ENCODE measurements at regions not wholly inside any gene's neighbourhood (a gene's known extent, or its start where the extent isn't known, plus 50 kb on each side); places are given as distances from the start of the nearest gene placed in this dataset.
"Not testable (repeated sequence)": the region's sequence is repeated elsewhere in the genome, so short reads cannot be mapped to it uniquely, and the experiment has no call there.

DNA sequence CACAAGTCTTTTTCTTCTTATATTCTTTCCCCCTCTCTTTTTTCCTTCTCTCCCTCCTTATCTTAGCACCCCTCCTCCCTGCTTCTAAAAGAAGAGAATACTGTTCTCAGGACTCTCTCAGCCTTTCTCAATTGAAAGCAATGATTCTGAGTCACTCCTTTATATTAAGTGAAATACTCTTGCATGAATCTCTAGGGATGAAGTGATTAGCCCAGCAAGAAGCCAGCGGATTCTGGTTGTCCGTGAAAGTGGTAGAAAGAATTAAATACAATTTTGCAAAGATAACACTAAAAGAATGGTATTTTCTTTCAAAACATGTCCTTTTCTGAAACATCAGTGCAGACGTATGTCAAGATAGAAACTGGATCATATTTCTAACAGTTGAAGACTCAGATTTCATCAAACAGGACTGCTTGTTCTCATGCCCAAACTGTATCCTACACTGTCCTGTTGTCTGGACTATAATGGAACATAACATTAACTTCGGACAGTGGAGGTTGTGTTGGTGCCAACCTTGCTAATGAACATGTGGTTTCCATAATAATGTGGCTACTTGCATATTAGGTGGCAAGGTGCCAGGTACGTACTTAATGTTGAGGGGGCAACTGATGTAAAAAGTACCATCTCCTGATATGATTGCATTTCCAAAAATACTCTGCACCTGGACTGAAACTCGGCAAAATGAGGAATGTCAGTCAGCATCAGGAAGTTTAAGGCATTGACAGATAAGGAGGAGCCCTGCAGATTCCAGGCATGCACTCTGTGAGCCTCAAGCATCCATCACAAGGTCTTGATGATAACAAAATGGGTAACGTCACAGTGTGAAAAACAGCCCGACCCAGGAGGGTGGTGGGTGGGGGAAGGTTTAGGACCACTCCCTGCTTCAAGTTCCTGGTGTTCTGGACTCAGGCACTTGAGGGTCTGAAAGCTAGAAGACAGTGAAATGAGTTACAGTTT is 357.2 kb downstream of the DLEU7 start:
- no peaks in the 10 kb centered on the region for H3K9me3 ChIP-seq (ENCODE audit: control insufficient read depth in 3 of 3, low read length in 3 of 3)
- peak overlapping the region in 1 of 3 donors; percentile 5 for H3K9ac ChIP-seq (ENCODE audit: low read depth in 1 of 3, low read length in 3 of 3)
- no peaks in the 10 kb centered on the region for H3K27me3 ChIP-seq (ENCODE audit: control insufficient read depth in 3 of 3, insufficient read depth in 3 of 3, low read length in 3 of 3)
- H3K4me3 ChIP-seq (ENCODE audit: low read length in 3 of 3), result peak overlapping the region; percentile 24 to 42 (median 34)
- H3K4me1 ChIP-seq (ENCODE audit: control insufficient read depth in 3 of 3, insufficient read depth in 3 of 3, low read length in 3 of 3), result peaks cover 5 to 7% (median 7%) of the 10 kb centered on the region in 3 donors
- H3K36me3 ChIP-seq (ENCODE audit: control insufficient read depth in 3 of 3, insufficient read depth in 3 of 3, low read length in 3 of 3), result no peaks in the 10 kb centered on the region
- no peak overlapping the region for H3K27ac ChIP-seq (ENCODE audit: low read depth, low read length)

- peaks cover 0 to 2% (median 0%) of the 10 kb centered on the region in 3 donors for H3K9me3 ChIP-seq (ENCODE audit: control insufficient read depth in 3 of 3, low read length in 3 of 3)
- no peaks in the 10 kb centered on the region for H3K36me3 ChIP-seq (ENCODE audit: control insufficient read depth in 3 of 3, insufficient read depth in 3 of 3, low read length in 3 of 3)
- no peak overlapping the region for H3K4me3 ChIP-seq (ENCODE audit: low read length in 3 of 3)
- no peak overlapping the region for H3K9ac ChIP-seq (ENCODE audit: low read depth in 1 of 3, low read length in 3 of 3)
- H3K27me3 ChIP-seq (ENCODE audit: control insufficient read depth in 3 of 3, insufficient read depth in 3 of 3, low read length in 3 of 3), result no peaks in the 10 kb centered on the region
- H3K27ac ChIP-seq (ENCODE audit: low read depth, low read length), result no peak overlapping the region
- no peaks in the 10 kb centered on the region for H3K4me1 ChIP-seq (ENCODE audit: control insufficient read depth in 3 of 3, insufficient read depth in 3 of 3, low read length in 3 of 3)
These were observed 349.8 kb downstream of the DLEU7 start for GRCh38 chr13:50493683-50494082.

DNA sequence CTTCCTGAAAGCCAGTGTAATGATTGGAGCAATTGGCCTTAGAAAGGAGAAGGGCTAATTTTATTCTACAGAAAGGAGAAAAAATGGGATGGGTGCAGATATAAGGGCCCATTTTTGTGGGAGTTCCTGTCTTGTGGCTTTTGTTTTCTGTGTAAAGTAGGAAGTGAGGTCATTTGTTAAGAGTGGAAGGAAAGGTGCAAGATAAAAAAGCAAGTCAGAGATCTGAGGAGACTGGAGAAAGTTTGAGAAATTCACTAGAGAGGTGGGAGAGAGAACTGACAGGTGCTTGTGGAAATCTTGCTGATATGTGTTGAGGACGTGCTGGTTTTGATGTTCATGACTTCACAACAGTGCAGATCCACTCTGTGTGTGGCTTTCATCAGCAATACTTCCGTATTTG is 349.4 kb downstream of the DLEU7 start:
- no peak overlapping the region for H3K27ac ChIP-seq (ENCODE audit: low read depth, low read length)
- H3K9me3 ChIP-seq (ENCODE audit: control insufficient read depth in 3 of 3, low read length in 3 of 3), result peaks cover 0 to 2% (median 0%) of the 10 kb centered on the region in 3 donors
- no peaks in the 10 kb centered on the region for H3K27me3 ChIP-seq (ENCODE audit: control insufficient read depth in 3 of 3, insufficient read depth in 3 of 3, low read length in 3 of 3)
- no peaks in the 10 kb centered on the region for H3K4me1 ChIP-seq (ENCODE audit: control insufficient read depth in 3 of 3, insufficient read depth in 3 of 3, low read length in 3 of 3)
- no peaks in the 10 kb centered on the region for H3K36me3 ChIP-seq (ENCODE audit: control insufficient read depth in 3 of 3, insufficient read depth in 3 of 3, low read length in 3 of 3)
- H3K9ac ChIP-seq (ENCODE audit: low read depth in 1 of 3, low read length in 3 of 3), result no peak overlapping the region
- no peak overlapping the region for H3K4me3 ChIP-seq (ENCODE audit: low read length in 3 of 3)

GRCh38 chr13:50503212-50503611 is 340.3 kb downstream of the DLEU7 start:
- H3K4me3 ChIP-seq (ENCODE audit: low read length in 3 of 3); H3K9me3 ChIP-seq (ENCODE audit: control insufficient read depth in 3 of 3, low read length in 3 of 3); H3K27me3 ChIP-seq (ENCODE audit: control insufficient read depth in 3 of 3, insufficient read depth in 3 of 3, low read length in 3 of 3); H3K27ac ChIP-seq (ENCODE audit: low read depth, low read length); H3K36me3 ChIP-seq (ENCODE audit: control insufficient read depth in 3 of 3, insufficient read depth in 3 of 3, low read length in 3 of 3); H3K9ac ChIP-seq (ENCODE audit: low read depth in 1 of 3, low read length in 3 of 3); H3K4me1 ChIP-seq (ENCODE audit: control insufficient read depth in 3 of 3, insufficient read depth in 3 of 3, low read length in 3 of 3): not testable (repeated sequence)

- Histone ChIP-seq H3K9ac (ENCODE audit: low read depth in 1 of 3, low read length in 3 of 3) (no peak overlapping the region), H3K4me3 (ENCODE audit: low read length in 3 of 3) (no peak overlapping the region), H3K36me3 (ENCODE audit: control insufficient read depth in 3 of 3, insufficient read depth in 3 of 3, low read length in 3 of 3) (no peaks in the 10 kb centered on the region), H3K27me3 (ENCODE audit: control insufficient read depth in 3 of 3, insufficient read depth in 3 of 3, low read length in 3 of 3) (no peaks in the 10 kb centered on the region), H3K27ac (ENCODE audit: low read depth, low read length) (no peak overlapping the region), H3K4me1 (ENCODE audit: control insufficient read depth in 3 of 3, insufficient read depth in 3 of 3, low read length in 3 of 3) (peaks cover 15 to 20% (median 18%) of the 10 kb centered on the region in 3 donors), H3K9me3 (ENCODE audit: control insufficient read depth in 3 of 3, low read length in 3 of 3) (no peaks in the 10 kb centered on the region)
These were observed 334.3 kb downstream of the DLEU7 start for GRCh38 chr13:50509167-50509566.

- H3K9me3 ChIP-seq (ENCODE audit: control insufficient read depth in 3 of 3, low read length in 3 of 3), result no peaks in the 10 kb centered on the region
- H3K4me3 ChIP-seq (ENCODE audit: low read length in 3 of 3), result no peak overlapping the region
- peaks cover 15 to 20% (median 18%) of the 10 kb centered on the region in 3 donors for H3K4me1 ChIP-seq (ENCODE audit: control insufficient read depth in 3 of 3, insufficient read depth in 3 of 3, low read length in 3 of 3)
- H3K36me3 ChIP-seq (ENCODE audit: control insufficient read depth in 3 of 3, insufficient read depth in 3 of 3, low read length in 3 of 3), result no peaks in the 10 kb centered on the region
- H3K9ac ChIP-seq (ENCODE audit: low read depth in 1 of 3, low read length in 3 of 3), result no peak overlapping the region
- H3K27me3 ChIP-seq (ENCODE audit: control insufficient read depth in 3 of 3, insufficient read depth in 3 of 3, low read length in 3 of 3), result no peaks in the 10 kb centered on the region
- no peak overlapping the region for H3K27ac ChIP-seq (ENCODE audit: low read depth, low read length)
These were observed 333.6 kb downstream of the DLEU7 start for GRCh38 chr13:50509771-50510441.

DNA sequence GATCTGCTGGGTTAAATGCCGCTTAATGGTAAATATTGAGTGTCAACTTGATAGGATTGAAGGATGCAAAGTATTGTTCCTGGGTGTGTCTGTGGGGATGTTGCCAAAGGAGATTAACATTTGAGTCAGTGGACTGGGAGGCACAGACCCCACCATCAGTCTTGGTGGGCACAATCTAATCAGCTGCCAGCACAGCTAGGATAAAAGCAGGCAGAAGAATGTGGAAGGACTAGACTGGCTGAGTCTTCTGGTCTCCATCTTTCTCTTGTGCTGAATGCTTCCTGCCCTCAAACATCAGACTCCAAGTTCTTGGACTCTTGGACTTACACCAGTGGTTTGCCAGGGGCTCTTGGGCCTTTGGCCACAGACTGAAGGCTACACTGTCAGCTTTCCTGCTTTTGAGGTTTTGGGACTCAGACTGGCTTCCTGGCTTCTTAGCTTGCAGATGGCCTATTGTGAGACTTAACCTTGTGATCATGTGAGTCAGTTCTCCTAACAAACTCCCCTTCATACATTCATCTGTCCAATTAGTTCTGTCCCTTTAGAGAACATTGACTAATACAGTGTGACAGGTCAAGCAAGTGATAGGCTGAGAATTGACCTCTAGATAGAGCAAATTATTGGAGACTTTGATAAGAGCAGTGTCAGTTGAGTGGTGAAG is 332.5 kb downstream of the DLEU7 start:
- not testable (repeated sequence) for H3K9me3 ChIP-seq (ENCODE audit: control insufficient read depth in 3 of 3, low read length in 3 of 3); H3K27ac ChIP-seq (ENCODE audit: low read depth, low read length); H3K36me3 ChIP-seq (ENCODE audit: control insufficient read depth in 3 of 3, insufficient read depth in 3 of 3, low read length in 3 of 3); H3K9ac ChIP-seq (ENCODE audit: low read depth in 1 of 3, low read length in 3 of 3); H3K27me3 ChIP-seq (ENCODE audit: control insufficient read depth in 3 of 3, insufficient read depth in 3 of 3, low read length in 3 of 3); H3K4me3 ChIP-seq (ENCODE audit: low read length in 3 of 3)
- H3K4me1 ChIP-seq (ENCODE audit: control insufficient read depth in 3 of 3, insufficient read depth in 3 of 3, low read length in 3 of 3), result peaks cover 15 to 20% (median 18%) of the 10 kb centered on the region in 3 donors

GRCh38 chr13:50511877-50512341 is 331.6 kb downstream of the DLEU7 start:
- no peaks in the 10 kb centered on the region for H3K27me3 ChIP-seq (ENCODE audit: control insufficient read depth in 3 of 3, insufficient read depth in 3 of 3, low read length in 3 of 3)
- peak overlapping the region; percentile 38 to 65 (median 60) for H3K4me3 ChIP-seq (ENCODE audit: low read length in 3 of 3)
- H3K27ac ChIP-seq (ENCODE audit: low read depth, low read length), result peak overlapping the region; percentile 88
- H3K36me3 ChIP-seq (ENCODE audit: control insufficient read depth in 3 of 3, insufficient read depth in 3 of 3, low read length in 3 of 3), result no peaks in the 10 kb centered on the region
- peak overlapping the region in 1 of 3 donors; percentile 60 for H3K9ac ChIP-seq (ENCODE audit: low read depth in 1 of 3, low read length in 3 of 3)
- H3K9me3 ChIP-seq (ENCODE audit: control insufficient read depth in 3 of 3, low read length in 3 of 3), result no peaks in the 10 kb centered on the region
- H3K4me1 ChIP-seq (ENCODE audit: control insufficient read depth in 3 of 3, insufficient read depth in 3 of 3, low read length in 3 of 3), result peaks cover 15 to 20% (median 18%) of the 10 kb centered on the region in 3 donors

- peak overlapping the region; percentile 60 to 74 (median 71) for H3K9ac ChIP-seq (ENCODE audit: low read depth in 1 of 3, low read length in 3 of 3)
- no peaks in the 10 kb centered on the region for H3K9me3 ChIP-seq (ENCODE audit: control insufficient read depth in 3 of 3, low read length in 3 of 3)
- H3K4me3 ChIP-seq (ENCODE audit: low read length in 3 of 3), result peak overlapping the region; percentile 38 to 65 (median 60)
- H3K27ac ChIP-seq (ENCODE audit: low read depth, low read length), result peak overlapping the region; percentile 88
- no peaks in the 10 kb centered on the region for H3K27me3 ChIP-seq (ENCODE audit: control insufficient read depth in 3 of 3, insufficient read depth in 3 of 3, low read length in 3 of 3)
- peaks cover 15 to 20% (median 18%) of the 10 kb centered on the region in 3 donors for H3K4me1 ChIP-seq (ENCODE audit: control insufficient read depth in 3 of 3, insufficient read depth in 3 of 3, low read length in 3 of 3)
- H3K36me3 ChIP-seq (ENCODE audit: control insufficient read depth in 3 of 3, insufficient read depth in 3 of 3, low read length in 3 of 3), result no peaks in the 10 kb centered on the region
These were observed 330.8 kb downstream of the DLEU7 start for GRCh38 chr13:50512474-50513299.
